ENCODE measurements at regions not wholly inside any gene's neighbourhood (a gene's known extent, or its start where the extent isn't known, plus 50 kb on each side); places are given as distances from the start of the nearest gene placed in this dataset.

- Histone ChIP-seq H3K4me1 (ENCODE audit: control insufficient read depth, insufficient read depth, low read length) (peaks cover 9% of the 10 kb centered on the region; the same call in 1 of the 2 replicates), H3K79me2 (ENCODE audit: control insufficient read depth, insufficient read depth, low read length) (no peaks in the 10 kb centered on the region), H3K9me3 (replicated peaks; ENCODE audit: control insufficient read depth, insufficient read depth, low read length) (no peaks in the 10 kb centered on the region; the same call in 2 of the 3 replicates), H3K4me3 (no peak overlapping the region), H3K27me3 (replicated peaks in 1 of 2; ENCODE audit: control insufficient read depth in 2 of 2, insufficient read depth in 2 of 2, low read length in 1 of 2) (no peaks in the 10 kb centered on the region; a peak in 1 of 4 replicates), H4K20me1 (ENCODE audit: control insufficient read depth, insufficient read depth) (no peaks in the 10 kb centered on the region), H3K4me2 (ENCODE audit: control insufficient read depth, insufficient read depth) (no peak overlapping the region), H3K27ac (ENCODE audit: control insufficient read depth, insufficient read depth) (peak overlapping the region; percentile 38; the same call in 1 of the 2 replicates), H3K36me3 (ENCODE audit: control insufficient read depth in 2 of 2, insufficient read depth in 2 of 2, low read length in 1 of 2) (no peaks in the 10 kb centered on the region), H2AFZ (ENCODE audit: control insufficient read depth, low read depth, low read length) (no peak overlapping the region), H3K9ac (ENCODE audit: control insufficient read depth, insufficient read depth, low read length) (no peak overlapping the region)
- TF ChIP-seq SPI1 (IDR thresholded peaks at IDR 0.05; ENCODE audit: borderline replicate concordance, insufficient read depth, low read depth, low read length) (peak; percentile 72), HDAC6 (IDR thresholded peaks at IDR 0.05; ENCODE audit: unreplicated experiment) (no peak), ZNF687 (IDR thresholded peaks at IDR 0.05) (no peak), SKIL (IDR thresholded peaks at IDR 0.05; ENCODE audit: low read depth, poor library complexity, severe bottlenecking) (no peak)
- RAD21 ChIA-PET (ENCODE audit: unreplicated experiment), result no interaction called here
- no TSS peak for BruUV-seq (replicated peaks)
- DNase-seq (ENCODE audit: low read depth, low spot score), result no peak
- peak; percentile 61 for FAIRE-seq
- POLR2A ChIA-PET, result no interaction called here
- no peak; the same call in 2 of the 3 replicates for ATAC-seq
- CTCF ChIA-PET, result no interaction called here
- 0% methylated on average over 3 of the region's 3 CpGs for WGBS (ENCODE audit: insufficient coverage, insufficient replicate concordance, low lambda C conversion rate, missing lambda C conversion rate)
- SMC1A ChIA-PET (ENCODE audit: uncharacterized antibody, unreplicated experiment), result no interaction called here
- intact Hi-C loops (cut with micrococcal nuclease; ENCODE audit: unreplicated experiment), result no loop called here
- in situ Hi-C loops (cut with MboI), result no loop called here
Observed at GRCh38 chr18:60247103-60247502, 125.5 kb downstream of the MC4R start.

All from GM12878 (cell line).